Epidermal melanocyte (primary cell): ENCODE measurements at regions not wholly inside any gene's neighbourhood (a gene's known extent, or its start where the extent isn't known, plus 50 kb on each side); places are given as distances from the start of the nearest gene placed in this dataset.

Experiments used
- DNase-seq: peaks from one replicate; pipeline ENCODE4 v3.0.0; 2011; ENCODE audit warnings: low spot score; ENCODE audit not compliant: insufficient read length

- peak; percentile 59 for DNase-seq
Measured at GRCh38 chr15:97234851-97235610, 725.5 kb upstream of the ARRDC4 start.

- no peak for DNase-seq
Measured at GRCh38 chr15:97235611-97235985, 724.9 kb upstream of the ARRDC4 start.

DNA sequence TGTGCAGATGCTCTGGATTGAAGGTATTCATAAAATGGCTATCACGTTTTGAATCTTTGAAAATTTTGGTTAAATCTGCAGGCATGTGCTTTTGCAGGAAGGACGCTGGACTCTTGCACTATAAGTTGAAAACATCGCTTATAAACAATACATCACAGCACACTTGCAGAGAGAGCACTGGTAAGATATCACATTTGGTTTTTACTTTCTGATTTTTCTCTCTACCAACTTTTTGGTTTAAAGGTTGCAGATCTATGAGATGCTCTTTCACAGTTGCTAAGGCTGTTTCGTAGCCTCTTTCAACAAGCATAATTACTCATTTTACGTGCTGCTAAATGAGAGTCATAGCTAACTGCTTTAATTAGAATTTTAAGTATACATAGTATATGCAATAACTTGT, 724.4 kb upstream of the ARRDC4 start:
- DNase-seq = no peak

- DNase-seq = no peak
Measured at GRCh38 chr15:97237160-97237559, 723.3 kb upstream of the ARRDC4 start.

GRCh38 chr15:97248376-97248775, 712.1 kb upstream of the ARRDC4 start:
- DNase-seq = no peak

DNA sequence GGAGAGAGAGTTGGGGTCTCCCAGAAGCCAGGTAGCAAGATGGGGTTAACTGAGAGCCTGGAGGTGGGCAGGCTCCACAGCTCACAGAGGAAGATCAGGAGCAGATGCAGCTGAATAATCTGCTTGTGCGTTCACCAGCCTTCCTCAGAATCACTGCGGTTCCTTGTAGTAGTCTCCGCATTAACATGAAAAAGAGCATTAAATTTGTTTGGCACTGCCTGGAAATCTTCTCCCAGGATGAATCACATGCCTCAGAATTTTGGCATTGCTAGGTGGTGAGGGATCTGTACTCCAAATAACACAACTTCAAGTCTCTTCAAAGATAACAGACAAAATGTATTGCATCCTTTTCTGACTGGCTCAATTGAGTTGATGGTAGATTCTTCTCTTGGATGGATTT, 700.6 kb upstream of the ARRDC4 start:
- DNase-seq = no peak

- no peak for DNase-seq
Measured at GRCh38 chr15:97301166-97301565, 659.3 kb upstream of the ARRDC4 start.

GRCh38 chr15:97316362-97316761, 644.1 kb upstream of the ARRDC4 start:
- DNase-seq = no peak

- DNase-seq = no peak
Measured at GRCh38 chr15:97317163-97317562, 643.3 kb upstream of the ARRDC4 start.

DNA sequence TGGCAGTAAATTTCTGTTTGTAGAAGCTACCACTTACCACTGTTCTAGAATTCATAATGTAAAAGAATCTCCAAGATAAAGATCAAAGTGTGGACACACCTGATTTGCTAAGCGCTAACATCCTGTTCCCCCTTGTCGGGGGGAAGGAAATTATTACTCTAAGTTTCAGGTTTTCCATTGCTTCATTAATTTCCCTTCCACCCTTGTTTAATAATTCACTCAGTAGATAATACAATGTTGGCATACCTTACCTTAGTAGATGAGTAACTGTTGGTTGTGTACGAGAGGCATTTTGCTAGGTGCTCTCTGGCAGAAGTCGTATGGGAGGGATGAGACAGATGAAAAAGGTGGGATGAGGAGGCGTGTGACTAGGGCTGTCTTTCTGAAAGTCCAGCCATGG, 641.2 kb upstream of the ARRDC4 start:
- no peak for DNase-seq

- DNase-seq = no peak
Measured at GRCh38 chr15:97346221-97346620, 614.3 kb upstream of the ARRDC4 start.

GRCh38 chr15:97350813-97351212, 609.7 kb upstream of the ARRDC4 start:
- DNase-seq = no peak

DNA sequence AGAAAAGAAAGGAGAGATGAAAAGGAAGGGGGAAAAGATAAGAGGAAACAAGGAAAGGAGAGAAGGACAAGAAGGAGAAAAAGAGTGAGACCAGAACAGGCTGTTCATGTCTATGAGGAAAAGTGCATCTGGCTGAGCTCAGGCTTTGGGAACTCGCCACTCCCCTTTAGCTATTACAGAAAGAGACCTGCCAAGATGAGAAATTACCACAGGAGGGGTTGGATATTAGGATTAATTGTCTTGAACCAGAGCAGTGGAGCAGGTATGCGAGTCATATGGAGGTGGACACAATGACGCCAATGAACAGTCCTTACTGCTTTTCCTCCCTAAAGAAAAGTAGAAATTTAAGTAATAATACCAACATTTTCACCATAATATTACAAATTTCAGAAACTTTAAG, 577.0 kb upstream of the ARRDC4 start:
- DNase-seq = no peak

DNA sequence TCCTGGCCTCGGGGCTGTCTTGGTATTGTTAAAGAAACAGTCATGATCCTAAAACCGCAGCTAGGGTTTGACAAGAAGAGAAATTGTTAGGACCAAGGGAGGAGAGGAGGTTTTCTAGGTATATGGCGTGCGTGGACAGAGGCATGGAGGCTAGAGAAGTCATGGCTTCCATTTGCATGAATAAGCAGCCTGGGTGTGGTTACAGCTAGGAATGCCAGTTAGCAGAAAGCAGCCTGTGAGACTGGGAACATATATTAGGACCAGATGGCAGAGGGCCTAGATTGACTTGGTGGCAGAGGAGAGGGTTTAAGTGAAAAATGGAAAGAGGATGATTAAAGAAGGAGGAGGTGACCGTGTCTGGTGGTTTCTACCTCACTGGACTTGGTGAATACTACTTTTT, 573.6 kb upstream of the ARRDC4 start:
- no peak for DNase-seq

GRCh38 chr15:97401195-97401594, 559.3 kb upstream of the ARRDC4 start:
- no peak for DNase-seq

- no peak for DNase-seq
Measured at GRCh38 chr15:97401970-97402369, 558.5 kb upstream of the ARRDC4 start.

GRCh38 chr15:97406841-97407240, 553.7 kb upstream of the ARRDC4 start:
- DNase-seq = no peak

GRCh38 chr15:97410897-97411575, 549.5 kb upstream of the ARRDC4 start:
- no peak for DNase-seq

GRCh38 chr15:97420130-97420529, 540.4 kb upstream of the ARRDC4 start:
- DNase-seq = no peak

- DNase-seq = no peak
Measured at GRCh38 chr15:97425596-97425995, 534.9 kb upstream of the ARRDC4 start.

DNA sequence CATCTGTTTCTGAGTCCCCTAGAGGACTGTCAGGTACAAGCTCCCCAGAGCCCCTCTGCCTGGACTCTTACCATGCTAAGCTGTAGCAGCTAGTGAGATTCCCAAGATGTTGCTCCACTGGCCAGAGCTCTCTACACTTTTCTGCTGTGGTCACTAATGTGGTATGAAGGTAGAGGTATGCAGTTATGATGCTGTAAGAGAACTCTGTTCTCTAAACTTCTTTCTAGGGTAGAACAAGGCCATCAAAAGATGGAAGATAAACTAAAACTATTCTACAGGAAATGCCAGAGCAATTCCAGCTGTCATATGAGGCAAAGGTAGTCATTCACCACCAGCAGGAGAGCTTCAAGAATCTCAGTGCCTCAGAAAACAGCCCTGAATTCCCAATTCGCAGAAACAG, 517.4 kb upstream of the ARRDC4 start:
- DNase-seq = no peak

DNA sequence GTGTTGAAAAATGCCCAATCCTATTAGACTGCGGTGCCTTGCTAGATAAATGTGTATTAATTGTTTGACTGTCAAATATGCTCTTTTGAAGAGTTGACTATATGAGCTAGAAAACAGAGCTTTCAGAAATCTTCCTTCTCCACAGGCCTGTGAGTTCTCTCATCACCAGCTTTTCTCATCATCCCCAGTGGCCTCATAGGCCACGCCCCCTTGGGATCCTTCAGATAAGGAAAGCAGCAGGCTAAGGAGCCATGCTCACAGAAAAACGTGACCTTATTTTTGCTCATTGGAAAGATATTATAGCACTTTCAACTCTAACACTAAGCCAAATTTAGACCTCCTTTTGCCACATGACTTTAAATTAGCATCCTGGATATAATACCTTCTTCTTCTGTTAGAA, 514.4 kb upstream of the ARRDC4 start:
- no peak for DNase-seq

DNA sequence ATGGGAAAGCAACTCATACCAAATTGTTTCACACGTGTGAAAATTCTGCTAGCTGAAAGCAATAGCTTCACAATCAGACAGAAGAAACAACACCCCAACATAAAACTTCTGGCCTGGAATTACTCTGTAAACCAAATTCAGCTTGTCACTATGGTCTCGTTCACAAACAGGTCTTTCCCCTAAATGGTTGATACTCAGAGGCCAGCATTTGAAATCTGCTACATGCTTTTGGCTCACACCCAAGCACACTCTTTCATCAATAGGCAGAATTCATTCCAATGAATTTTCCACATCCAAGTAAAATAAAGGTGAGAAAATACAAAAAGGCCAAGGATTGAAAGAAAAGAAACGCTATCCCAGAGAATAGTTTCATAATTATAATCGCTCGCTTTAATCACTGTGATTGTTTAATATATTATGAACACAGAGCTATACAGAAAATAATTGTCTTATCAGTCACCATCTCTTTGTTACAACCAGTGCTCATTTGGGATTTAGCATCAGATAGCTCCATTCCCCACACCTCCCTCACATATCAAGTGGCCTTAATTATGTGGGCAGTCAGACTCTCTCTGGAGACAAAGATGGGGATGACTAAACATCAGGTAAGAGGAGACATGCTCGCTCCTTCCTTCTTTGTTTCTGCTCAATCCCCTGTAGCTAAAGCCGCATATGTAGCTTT, 503.8 kb upstream of the ARRDC4 start:
- DNase-seq = no peak
